ENCODE measurements at regions not wholly inside any gene's neighbourhood (a gene's known extent, or its start where the extent isn't known, plus 50 kb on each side); places are given as distances from the start of the nearest gene placed in this dataset.

GRCh38 chr2:167750675-167751074, 496.7 kb downstream of the STK39 start:
- H3K79me2 ChIP-seq (ENCODE audit: control insufficient read depth, insufficient read depth, low read length): no peaks in the 10 kb centered on the region
- H2AFZ ChIP-seq (ENCODE audit: control insufficient read depth, low read length): no peak overlapping the region
- TF ChIP-seq, protein P1, sequence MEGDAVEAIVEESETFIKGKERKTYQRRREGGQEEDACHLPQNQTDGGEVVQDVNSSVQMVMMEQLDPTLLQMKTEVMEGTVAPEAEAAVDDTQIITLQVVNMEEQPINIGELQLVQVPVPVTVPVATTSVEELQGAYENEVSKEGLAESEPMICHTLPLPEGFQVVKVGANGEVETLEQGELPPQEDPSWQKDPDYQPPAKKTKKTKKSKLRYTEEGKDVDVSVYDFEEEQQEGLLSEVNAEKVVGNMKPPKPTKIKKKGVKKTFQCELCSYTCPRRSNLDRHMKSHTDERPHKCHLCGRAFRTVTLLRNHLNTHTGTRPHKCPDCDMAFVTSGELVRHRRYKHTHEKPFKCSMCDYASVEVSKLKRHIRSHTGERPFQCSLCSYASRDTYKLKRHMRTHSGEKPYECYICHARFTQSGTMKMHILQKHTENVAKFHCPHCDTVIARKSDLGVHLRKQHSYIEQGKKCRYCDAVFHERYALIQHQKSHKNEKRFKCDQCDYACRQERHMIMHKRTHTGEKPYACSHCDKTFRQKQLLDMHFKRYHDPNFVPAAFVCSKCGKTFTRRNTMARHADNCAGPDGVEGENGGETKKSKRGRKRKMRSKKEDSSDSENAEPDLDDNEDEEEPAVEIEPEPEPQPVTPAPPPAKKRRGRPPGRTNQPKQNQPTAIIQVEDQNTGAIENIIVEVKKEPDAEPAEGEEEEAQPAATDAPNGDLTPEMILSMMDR (optimal IDR thresholded peaks at IDR 0.05 in 1 of 3, IDR thresholded peaks at IDR 0.05 in 1 of 3, conservative IDR thresholded peaks at IDR 0.05 in 1 of 3; ENCODE audit: extremely low read depth in 1 of 3, insufficient read depth in 2 of 3, low read length in 3 of 3): no peak
- no peak for TF ChIP-seq EZH2 (IDR thresholded peaks at IDR 0.05; ENCODE audit: low read length)
- dilution Hi-C loops (cut with MboI; ENCODE audit: extremely low pct_ligation_motif_present, low sequenced_read_pairs): no loop called here
- no peak overlapping the region for H3K4me2 ChIP-seq (ENCODE audit: control insufficient read depth, extremely low read depth, insufficient read depth, low read depth, low read length)
- H3K4me3 ChIP-seq (ENCODE audit: control insufficient read depth in 2 of 3, extremely low read depth in 1 of 3, insufficient read depth in 2 of 3, low read depth in 1 of 3, low read length in 3 of 3): no peak overlapping the region
- no peak overlapping the region for H3K27ac ChIP-seq (ENCODE audit: control insufficient read depth, insufficient read depth, low read length)
- no peaks in the 10 kb centered on the region for H3K4me1 ChIP-seq (ENCODE audit: control insufficient read depth, extremely low read depth, insufficient read depth, low read length)
- no peaks in the 10 kb centered on the region for H3K36me3 ChIP-seq (ENCODE audit: control insufficient read depth in 2 of 2, extremely low read depth in 1 of 2, insufficient read depth in 2 of 2, low read length in 2 of 2)
- DNase-seq (ENCODE audit: low read depth, low spot score) (no peak), FAIRE-seq (no peak)
- H3K9me1 ChIP-seq (ENCODE audit: control insufficient read depth, extremely low read depth, insufficient read depth, low read length): no peaks in the 10 kb centered on the region
- no peak overlapping the region for H3K9ac ChIP-seq (ENCODE audit: control insufficient read depth, extremely low read depth, insufficient read depth, low read length)
- no peaks in the 10 kb centered on the region for H3K27me3 ChIP-seq (ENCODE audit: control insufficient read depth, extremely low read depth, insufficient read depth, low read length)
- H4K20me1 ChIP-seq (ENCODE audit: control insufficient read depth, extremely low read depth, insufficient read depth, low read length): no peaks in the 10 kb centered on the region
- no peaks in the 10 kb centered on the region for H3K9me3 ChIP-seq (ENCODE audit: control insufficient read depth, low read depth, low read length)

DNA sequence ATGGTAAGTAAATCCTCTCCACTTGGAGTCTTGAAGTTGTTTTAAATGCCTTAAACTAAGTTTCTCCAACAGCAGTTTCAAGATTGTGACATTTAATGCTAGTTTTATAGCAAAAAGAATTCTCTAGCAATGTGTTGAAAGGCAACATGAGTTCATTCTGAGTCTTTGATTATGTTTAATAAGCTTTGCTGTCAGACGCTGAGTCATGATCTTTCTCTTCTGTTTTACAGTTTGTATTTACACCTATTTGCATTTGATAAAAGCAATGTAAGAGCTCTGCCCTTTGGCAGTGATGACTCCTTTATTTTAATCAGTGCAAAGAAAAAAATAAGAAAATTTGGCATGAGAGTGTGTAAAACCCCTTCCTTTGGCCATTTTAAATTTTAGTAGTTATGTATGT, 497.7 kb downstream of the STK39 start:
- FAIRE-seq: no peak
- dilution Hi-C loops (cut with MboI; ENCODE audit: extremely low pct_ligation_motif_present, low sequenced_read_pairs): no loop called here
- no peaks in the 10 kb centered on the region for H4K20me1 ChIP-seq (ENCODE audit: control insufficient read depth, extremely low read depth, insufficient read depth, low read length)
- TF ChIP-seq, protein P1 (optimal IDR thresholded peaks at IDR 0.05 in 1 of 3, IDR thresholded peaks at IDR 0.05 in 1 of 3, conservative IDR thresholded peaks at IDR 0.05 in 1 of 3; ENCODE audit: extremely low read depth in 1 of 3, insufficient read depth in 2 of 3, low read length in 3 of 3): no peak
- TF ChIP-seq EZH2 (IDR thresholded peaks at IDR 0.05; ENCODE audit: low read length): no peak
- H3K9me3 ChIP-seq (ENCODE audit: control insufficient read depth, low read depth, low read length): no peaks in the 10 kb centered on the region
- H3K4me1 ChIP-seq (ENCODE audit: control insufficient read depth, extremely low read depth, insufficient read depth, low read length): no peaks in the 10 kb centered on the region
- no peaks in the 10 kb centered on the region for H3K79me2 ChIP-seq (ENCODE audit: control insufficient read depth, insufficient read depth, low read length)
- H3K27me3 ChIP-seq (ENCODE audit: control insufficient read depth, extremely low read depth, insufficient read depth, low read length): no peaks in the 10 kb centered on the region
- no peaks in the 10 kb centered on the region for H3K36me3 ChIP-seq (ENCODE audit: control insufficient read depth in 2 of 2, extremely low read depth in 1 of 2, insufficient read depth in 2 of 2, low read length in 2 of 2)
- H3K27ac ChIP-seq (ENCODE audit: control insufficient read depth, insufficient read depth, low read length): no peak overlapping the region
- H2AFZ ChIP-seq (ENCODE audit: control insufficient read depth, low read length): no peak overlapping the region
- no peak overlapping the region for H3K4me2 ChIP-seq (ENCODE audit: control insufficient read depth, extremely low read depth, insufficient read depth, low read depth, low read length)
- H3K9me1 ChIP-seq (ENCODE audit: control insufficient read depth, extremely low read depth, insufficient read depth, low read length): no peaks in the 10 kb centered on the region
- H3K4me3 ChIP-seq (ENCODE audit: control insufficient read depth in 2 of 3, extremely low read depth in 1 of 3, insufficient read depth in 2 of 3, low read depth in 1 of 3, low read length in 3 of 3): no peak overlapping the region
- no peak for DNase-seq (ENCODE audit: low read depth, low spot score)
- no peak overlapping the region for H3K9ac ChIP-seq (ENCODE audit: control insufficient read depth, extremely low read depth, insufficient read depth, low read length)

All from keratinocyte (primary cell).